ENCODE measurements at regions not wholly inside any gene's neighbourhood (a gene's known extent, or its start where the extent isn't known, plus 50 kb on each side); places are given as distances from the start of the nearest gene placed in this dataset.

- H3K9me3 ChIP-seq (ENCODE audit: insufficient read depth, low read depth, low read length): no peaks in the 10 kb centered on the region
- TF ChIP-seq EZH2phosphoT487 (IDR thresholded peaks at IDR 0.05; ENCODE audit: borderline replicate concordance) (no peak), CTCF (conservative IDR thresholded peaks at IDR 0.05; ENCODE audit: low read length) (peak; percentile 91)
- no peaks in the 10 kb centered on the region for H3K27me3 ChIP-seq (ENCODE audit: insufficient read depth, low read length, poor library complexity, severe bottlenecking)
- no peaks in the 10 kb centered on the region for H3K79me2 ChIP-seq (ENCODE audit: insufficient read depth, low read length)
- no peak overlapping the region for H2AFZ ChIP-seq (ENCODE audit: low read length)
- H3K36me3 ChIP-seq (ENCODE audit: insufficient read depth, low read length): no peaks in the 10 kb centered on the region
- H3K4me1 ChIP-seq (ENCODE audit: insufficient read depth, low read length, poor library complexity, severe bottlenecking): no peaks in the 10 kb centered on the region
- H3K4me2 ChIP-seq (ENCODE audit: low read depth, low read length, poor library complexity, severe bottlenecking): no peak overlapping the region
- no peaks in the 10 kb centered on the region for H3F3A ChIP-seq (ENCODE audit: low read depth)
- H3K9ac ChIP-seq (ENCODE audit: low read depth, low read length, poor library complexity, severe bottlenecking): no peak overlapping the region
- no peak overlapping the region for H3K4me3 ChIP-seq (ENCODE audit: low read length, poor library complexity, severe bottlenecking)
- no peaks in the 10 kb centered on the region for H4K20me1 ChIP-seq (ENCODE audit: insufficient read depth, low read length, poor library complexity, severe bottlenecking)
- H3K9me2 ChIP-seq (replicated peaks; ENCODE audit: low read depth, low read length): no peaks in the 10 kb centered on the region
These were observed 290.0 kb downstream of the ACTL7B start for GRCh38 chr9:108565651-108566378.

- Histone ChIP-seq H4K20me1 (ENCODE audit: insufficient read depth, low read length, poor library complexity, severe bottlenecking) (no peaks in the 10 kb centered on the region), H3F3A (ENCODE audit: low read depth) (no peaks in the 10 kb centered on the region), H3K9me3 (ENCODE audit: insufficient read depth, low read depth, low read length) (no peaks in the 10 kb centered on the region), H3K4me1 (ENCODE audit: insufficient read depth, low read length, poor library complexity, severe bottlenecking) (no peaks in the 10 kb centered on the region), H3K4me2 (ENCODE audit: low read depth, low read length, poor library complexity, severe bottlenecking) (no peak overlapping the region), H3K9ac (ENCODE audit: low read depth, low read length, poor library complexity, severe bottlenecking) (no peak overlapping the region), H3K4me3 (ENCODE audit: low read length, poor library complexity, severe bottlenecking) (no peak overlapping the region), H3K36me3 (ENCODE audit: insufficient read depth, low read length) (no peaks in the 10 kb centered on the region), H3K9me2 (replicated peaks; ENCODE audit: low read depth, low read length) (no peaks in the 10 kb centered on the region), H3K79me2 (ENCODE audit: insufficient read depth, low read length) (no peaks in the 10 kb centered on the region), H3K27me3 (ENCODE audit: insufficient read depth, low read length, poor library complexity, severe bottlenecking) (no peaks in the 10 kb centered on the region), H2AFZ (ENCODE audit: low read length) (no peak overlapping the region)
- TF ChIP-seq CTCF (conservative IDR thresholded peaks at IDR 0.05; ENCODE audit: low read length) (no peak), EZH2phosphoT487 (IDR thresholded peaks at IDR 0.05; ENCODE audit: borderline replicate concordance) (no peak)
These were observed 293.6 kb downstream of the ACTL7B start for GRCh38 chr9:108562176-108562575.

- Histone ChIP-seq H3K9me3 (ENCODE audit: insufficient read depth, low read depth, low read length) (no peaks in the 10 kb centered on the region), H3K9ac (ENCODE audit: low read depth, low read length, poor library complexity, severe bottlenecking) (no peak overlapping the region), H3K36me3 (ENCODE audit: insufficient read depth, low read length) (no peaks in the 10 kb centered on the region), H3K27me3 (ENCODE audit: insufficient read depth, low read length, poor library complexity, severe bottlenecking) (no peaks in the 10 kb centered on the region), H3F3A (ENCODE audit: low read depth) (no peaks in the 10 kb centered on the region), H3K4me2 (ENCODE audit: low read depth, low read length, poor library complexity, severe bottlenecking) (no peak overlapping the region), H3K4me1 (ENCODE audit: insufficient read depth, low read length, poor library complexity, severe bottlenecking) (no peaks in the 10 kb centered on the region), H2AFZ (ENCODE audit: low read length) (no peak overlapping the region), H3K9me2 (replicated peaks; ENCODE audit: low read depth, low read length) (no peaks in the 10 kb centered on the region), H3K4me3 (ENCODE audit: low read length, poor library complexity, severe bottlenecking) (no peak overlapping the region), H3K79me2 (ENCODE audit: insufficient read depth, low read length) (no peaks in the 10 kb centered on the region), H4K20me1 (ENCODE audit: insufficient read depth, low read length, poor library complexity, severe bottlenecking) (no peaks in the 10 kb centered on the region)
- TF ChIP-seq CTCF (conservative IDR thresholded peaks at IDR 0.05; ENCODE audit: low read length): no peak
- no peak for TF ChIP-seq EZH2phosphoT487 (IDR thresholded peaks at IDR 0.05; ENCODE audit: borderline replicate concordance)
These were observed 296.4 kb downstream of the ACTL7B start for GRCh38 chr9:108559432-108559831.

Measured in Loucy (cell line).